Panc1 (cell line): ENCODE measurements at regions not wholly inside any gene's neighbourhood (a gene's known extent, or its start where the extent isn't known, plus 50 kb on each side); places are given as distances from the start of the nearest gene placed in this dataset.

Experiments used
- POLR2AphosphoS5 ChIP-seq: IDR thresholded peaks from 2 replicates; pipeline ENCODE4 v1.6.1; 2012; ENCODE audit warnings: mild to moderate bottlenecking, low read depth, low read length, moderate library complexity
- REST ChIP-seq, 2 experiments: IDR thresholded peaks; 2 replicates each; pipeline ENCODE4 v1.6.1; 2011 to 2012; ENCODE audit warnings: low read depth in 2 of 2, control low read depth in 1 of 2, low read length in 1 of 2, mild to moderate bottlenecking in 1 of 2, moderate library complexity in 1 of 2; ENCODE audit not compliant: insufficient read depth in 1 of 2
- SIN3A ChIP-seq: IDR thresholded peaks from 2 replicates; pipeline ENCODE4 v1.6.1; 2012; ENCODE audit warnings: low read depth, mild to moderate bottlenecking, low read length, moderate library complexity, borderline replicate concordance; ENCODE audit not compliant: insufficient read depth
- TF ChIP-seq, protein P1 (sequence below): fragments of 450-650 bp; IDR thresholded peaks from 2 replicates; pipeline ENCODE4 v1.5.1; 2017; ENCODE audit warnings: mild to moderate bottlenecking

- TF ChIP-seq, protein P1, sequence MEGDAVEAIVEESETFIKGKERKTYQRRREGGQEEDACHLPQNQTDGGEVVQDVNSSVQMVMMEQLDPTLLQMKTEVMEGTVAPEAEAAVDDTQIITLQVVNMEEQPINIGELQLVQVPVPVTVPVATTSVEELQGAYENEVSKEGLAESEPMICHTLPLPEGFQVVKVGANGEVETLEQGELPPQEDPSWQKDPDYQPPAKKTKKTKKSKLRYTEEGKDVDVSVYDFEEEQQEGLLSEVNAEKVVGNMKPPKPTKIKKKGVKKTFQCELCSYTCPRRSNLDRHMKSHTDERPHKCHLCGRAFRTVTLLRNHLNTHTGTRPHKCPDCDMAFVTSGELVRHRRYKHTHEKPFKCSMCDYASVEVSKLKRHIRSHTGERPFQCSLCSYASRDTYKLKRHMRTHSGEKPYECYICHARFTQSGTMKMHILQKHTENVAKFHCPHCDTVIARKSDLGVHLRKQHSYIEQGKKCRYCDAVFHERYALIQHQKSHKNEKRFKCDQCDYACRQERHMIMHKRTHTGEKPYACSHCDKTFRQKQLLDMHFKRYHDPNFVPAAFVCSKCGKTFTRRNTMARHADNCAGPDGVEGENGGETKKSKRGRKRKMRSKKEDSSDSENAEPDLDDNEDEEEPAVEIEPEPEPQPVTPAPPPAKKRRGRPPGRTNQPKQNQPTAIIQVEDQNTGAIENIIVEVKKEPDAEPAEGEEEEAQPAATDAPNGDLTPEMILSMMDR = no peak
- TF ChIP-seq POLR2AphosphoS5 (no peak), REST (IDR thresholded peaks at IDR 0.05; ENCODE audit: insufficient read depth in 1 of 2, low read depth in 2 of 2, low read length in 1 of 2) (no peak), SIN3A (no peak)
These were observed 80.6 kb downstream of the ADRB2 start for GRCh38 chr5:148906968-148907367.
